NCI-H526 treated with DMSO at 0.1 percent for 48 hours (cell line): ENCODE measurements at regions not wholly inside any gene's neighbourhood (a gene's known extent, or its start where the extent isn't known, plus 50 kb on each side); places are given as distances from the start of the nearest gene placed in this dataset.

Source experiments
- DNase-seq: peaks from one replicate; lab custom pipeline; 2025; lab: John Stamatoyannopoulos, UW

DNA sequence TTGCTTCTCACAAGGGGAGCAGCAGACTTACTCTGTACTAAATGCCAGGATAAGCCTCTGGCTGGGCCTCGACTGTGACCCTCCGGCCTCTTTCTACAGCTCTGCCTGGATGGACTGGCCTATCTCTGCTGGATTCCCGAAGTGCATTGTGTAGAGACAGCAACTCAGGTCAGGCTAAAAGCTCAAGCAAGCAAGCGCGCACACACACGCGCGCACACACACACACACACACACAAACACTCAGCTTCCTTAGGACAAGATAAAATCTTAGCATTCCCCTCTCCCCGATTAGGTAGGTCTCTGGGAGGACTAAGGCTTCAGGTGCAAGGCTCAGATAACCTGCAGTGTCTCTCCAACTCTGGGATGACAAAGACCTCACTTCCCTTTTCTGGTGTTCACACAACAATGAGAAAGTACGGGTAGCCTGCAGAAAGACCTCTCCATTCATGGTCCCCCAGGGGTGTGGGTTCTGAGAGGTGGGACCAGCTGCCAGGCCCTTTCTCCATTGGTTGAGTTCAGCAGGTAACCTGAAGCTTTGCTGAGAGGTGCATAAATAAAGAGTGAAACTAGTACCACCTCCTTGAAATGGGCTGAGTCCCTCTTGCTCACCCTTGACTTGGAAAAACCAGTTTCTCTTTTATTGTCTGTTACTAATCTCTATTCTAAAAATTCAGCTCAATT, 155.1 kb upstream of the CAMK1G start:
- no peak for DNase-seq

DNA sequence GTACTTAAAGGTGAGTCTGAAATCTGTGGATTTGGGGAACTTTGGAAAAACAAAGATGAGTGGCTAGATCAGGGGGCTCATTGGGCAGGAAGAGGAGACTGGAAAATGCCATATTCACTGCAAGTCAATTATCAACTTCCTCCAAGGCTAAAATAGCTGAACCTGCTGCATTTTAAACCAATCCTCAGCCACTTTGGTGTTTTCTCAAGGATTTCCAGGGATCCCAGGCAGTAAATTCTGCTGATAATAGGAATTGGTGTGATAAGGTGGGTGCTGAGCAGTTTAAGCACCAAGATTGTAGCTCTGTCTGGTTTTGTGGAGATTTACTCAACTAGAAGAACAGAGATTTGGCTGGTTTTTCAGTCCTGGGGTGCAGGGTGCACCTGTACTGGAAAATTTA, 153.9 kb upstream of the CAMK1G start:
- DNase-seq = no peak

DNA sequence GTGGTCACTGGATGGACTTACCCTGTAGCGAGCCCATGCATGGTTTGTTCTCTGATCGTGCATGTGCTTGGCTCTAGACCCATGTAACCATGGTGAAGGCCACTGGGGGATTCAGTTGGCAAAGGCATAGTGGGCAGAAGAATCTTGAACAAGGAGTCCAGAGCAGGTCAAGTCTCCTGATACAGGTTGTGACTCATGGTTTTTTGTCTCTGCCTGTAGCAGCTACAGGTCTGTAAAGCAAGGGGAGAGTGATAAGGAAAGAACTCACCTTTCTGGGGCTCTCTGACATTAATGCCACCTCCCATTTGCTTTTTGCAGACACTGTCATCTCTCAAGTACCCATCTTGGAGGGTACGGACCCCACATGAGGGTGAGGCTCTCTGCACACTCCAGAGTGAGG, 153.4 kb upstream of the CAMK1G start:
- DNase-seq = no peak

DNA sequence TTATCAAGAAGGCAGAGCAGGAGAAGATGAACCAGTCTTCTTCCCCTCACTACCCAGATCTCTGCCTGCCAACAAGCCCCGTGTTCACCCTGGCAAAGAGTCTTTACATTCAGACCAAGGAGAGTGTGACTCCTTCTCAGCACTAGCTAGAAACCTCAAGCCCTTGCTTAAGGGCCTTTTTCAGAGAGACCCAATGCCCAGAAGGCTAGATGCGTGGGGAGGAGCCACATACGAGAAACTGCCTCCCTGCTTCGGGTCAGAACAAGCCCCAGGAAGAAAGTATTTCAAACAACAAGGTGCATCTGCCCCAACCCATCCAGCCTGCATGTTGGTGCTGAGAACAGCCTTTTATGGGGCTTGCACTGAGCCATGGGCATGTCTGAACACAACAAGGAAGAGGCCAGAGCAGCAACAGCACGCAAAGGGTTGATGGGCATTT, 152.7 kb upstream of the CAMK1G start:
- no peak for DNase-seq

DNA sequence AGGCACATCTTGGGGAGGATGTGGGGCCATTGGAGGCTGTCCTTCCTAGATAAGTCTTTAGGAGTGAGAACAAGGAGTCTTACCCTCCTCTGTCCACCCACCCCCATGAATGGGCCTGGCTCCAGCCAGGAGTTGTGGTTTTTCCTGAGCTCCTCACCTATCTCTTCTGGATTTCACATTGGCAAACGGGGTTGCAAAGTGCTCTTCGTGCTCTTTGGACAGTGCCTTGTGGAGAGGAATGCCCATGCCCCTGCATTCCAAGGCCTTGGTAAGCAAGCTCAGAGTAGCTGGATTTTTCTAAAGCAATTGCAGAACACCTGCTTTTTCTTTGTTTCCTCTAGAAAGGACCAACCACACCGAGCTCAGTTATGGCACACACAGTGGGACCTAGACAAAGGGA, 152.1 kb upstream of the CAMK1G start:
- no peak for DNase-seq

DNA sequence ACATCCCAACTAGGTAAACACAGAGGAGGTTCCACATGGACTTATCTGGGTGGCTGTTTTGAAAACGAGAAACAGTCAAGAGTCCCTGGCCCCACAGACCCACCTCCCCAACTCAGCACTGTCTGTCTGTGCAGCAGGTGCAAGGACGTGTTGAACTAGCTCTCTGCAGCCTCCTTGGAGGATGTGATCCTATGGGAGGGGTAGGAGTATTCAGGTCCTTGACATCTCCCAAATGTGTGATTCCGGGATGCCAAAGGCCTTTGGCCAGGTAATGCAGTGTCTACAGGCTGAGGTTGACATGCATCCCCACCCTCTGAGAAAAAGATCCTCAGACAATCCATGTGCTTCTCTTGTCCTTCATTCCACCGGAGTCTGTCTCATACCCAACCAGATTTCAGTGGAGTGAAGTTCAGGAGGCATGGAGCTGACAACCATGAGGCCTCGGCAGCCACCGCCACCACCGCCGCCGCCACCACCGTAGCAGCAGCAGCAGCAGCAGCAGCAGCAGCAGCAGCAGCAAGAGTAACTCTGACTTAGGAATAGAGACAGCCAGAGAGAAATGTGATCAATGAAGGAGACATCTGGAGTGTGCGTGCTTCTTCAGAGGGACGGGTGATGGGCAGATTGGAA, 151.6 kb upstream of the CAMK1G start:
- no peak for DNase-seq

DNA sequence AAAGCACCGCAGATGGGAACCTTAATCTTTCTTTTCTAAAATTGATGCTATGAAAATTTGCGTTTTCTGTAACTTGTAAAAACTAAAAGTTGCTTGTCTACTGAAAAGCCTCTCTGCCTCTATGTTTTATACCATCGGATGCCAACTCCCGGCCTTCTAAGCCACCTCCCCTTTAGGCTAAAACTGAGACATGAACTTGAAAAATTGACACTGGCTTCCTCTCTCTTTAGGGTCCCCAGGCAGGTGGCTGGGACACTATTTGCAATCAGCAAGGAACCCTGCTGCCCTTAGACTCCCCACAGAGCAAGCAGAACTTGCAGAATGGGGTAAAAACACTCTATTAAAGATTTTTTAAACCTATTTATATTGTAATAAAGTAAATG, 151.1 kb upstream of the CAMK1G start:
- no peak for DNase-seq

DNA sequence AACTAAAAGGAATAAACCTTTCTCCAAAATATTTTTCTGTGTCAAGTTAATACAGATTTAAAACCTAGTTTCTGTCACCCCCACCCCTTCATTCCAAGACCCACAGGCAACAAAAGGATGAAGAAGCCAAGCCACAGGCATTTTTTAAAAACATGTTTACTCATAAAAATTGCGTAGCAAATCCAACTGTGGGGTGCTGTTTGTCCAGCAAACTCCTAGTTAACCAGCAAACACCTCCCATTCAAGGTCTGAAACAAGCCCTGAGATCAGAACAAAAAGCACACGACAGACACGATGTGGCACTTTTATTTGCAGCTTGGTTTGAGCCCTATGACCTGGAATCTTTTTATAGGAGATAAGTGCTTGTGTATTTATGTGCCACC, 149.9 kb upstream of the CAMK1G start:
- DNase-seq = no peak

DNA sequence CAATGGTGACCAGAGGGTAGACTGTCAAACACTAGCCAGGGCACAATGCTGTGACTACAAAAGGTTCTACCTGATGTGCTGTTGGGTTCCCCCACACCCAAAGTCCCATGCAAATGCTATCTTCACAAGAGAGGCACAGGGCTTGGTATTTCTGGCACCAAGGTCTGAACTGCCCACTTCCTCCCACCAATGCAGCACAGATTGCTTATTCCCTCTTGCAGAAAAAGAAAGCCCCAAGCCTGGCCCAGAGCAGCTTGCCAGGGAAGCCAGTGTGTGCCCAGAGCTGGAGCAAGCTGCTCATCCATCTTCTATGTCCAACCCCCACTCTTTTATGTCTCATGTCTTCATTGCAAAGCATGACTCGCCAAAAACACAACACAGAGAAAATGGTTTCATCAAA, 149.4 kb upstream of the CAMK1G start:
- DNase-seq = no peak

DNA sequence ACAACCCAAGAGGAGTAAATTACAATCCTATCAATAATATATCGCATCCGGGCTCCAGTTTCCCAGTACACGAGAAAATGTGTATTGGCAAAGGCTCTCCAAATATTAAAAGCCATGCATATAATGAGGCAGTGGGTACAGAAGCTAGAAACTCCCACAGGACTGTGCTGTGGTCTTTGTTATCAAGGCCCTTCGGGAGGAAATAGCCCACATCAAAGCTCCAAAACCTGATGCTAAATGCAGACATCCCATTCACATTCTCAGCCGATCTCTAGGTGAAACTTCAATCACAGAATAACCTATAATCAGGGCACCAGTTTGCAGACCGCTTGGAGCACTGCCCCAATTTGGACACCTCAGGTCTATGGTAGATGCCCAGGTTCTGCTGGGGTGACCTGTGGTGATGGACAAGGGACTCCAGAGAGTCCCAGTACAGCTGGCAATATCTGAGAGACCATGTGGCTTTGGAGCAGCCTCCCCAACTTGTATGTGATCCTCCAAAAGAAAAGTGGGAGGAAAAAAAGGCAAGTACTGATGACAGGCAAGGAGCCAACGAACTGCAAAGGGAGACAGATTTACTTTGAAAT, 148.8 kb upstream of the CAMK1G start:
- no peak for DNase-seq

DNA sequence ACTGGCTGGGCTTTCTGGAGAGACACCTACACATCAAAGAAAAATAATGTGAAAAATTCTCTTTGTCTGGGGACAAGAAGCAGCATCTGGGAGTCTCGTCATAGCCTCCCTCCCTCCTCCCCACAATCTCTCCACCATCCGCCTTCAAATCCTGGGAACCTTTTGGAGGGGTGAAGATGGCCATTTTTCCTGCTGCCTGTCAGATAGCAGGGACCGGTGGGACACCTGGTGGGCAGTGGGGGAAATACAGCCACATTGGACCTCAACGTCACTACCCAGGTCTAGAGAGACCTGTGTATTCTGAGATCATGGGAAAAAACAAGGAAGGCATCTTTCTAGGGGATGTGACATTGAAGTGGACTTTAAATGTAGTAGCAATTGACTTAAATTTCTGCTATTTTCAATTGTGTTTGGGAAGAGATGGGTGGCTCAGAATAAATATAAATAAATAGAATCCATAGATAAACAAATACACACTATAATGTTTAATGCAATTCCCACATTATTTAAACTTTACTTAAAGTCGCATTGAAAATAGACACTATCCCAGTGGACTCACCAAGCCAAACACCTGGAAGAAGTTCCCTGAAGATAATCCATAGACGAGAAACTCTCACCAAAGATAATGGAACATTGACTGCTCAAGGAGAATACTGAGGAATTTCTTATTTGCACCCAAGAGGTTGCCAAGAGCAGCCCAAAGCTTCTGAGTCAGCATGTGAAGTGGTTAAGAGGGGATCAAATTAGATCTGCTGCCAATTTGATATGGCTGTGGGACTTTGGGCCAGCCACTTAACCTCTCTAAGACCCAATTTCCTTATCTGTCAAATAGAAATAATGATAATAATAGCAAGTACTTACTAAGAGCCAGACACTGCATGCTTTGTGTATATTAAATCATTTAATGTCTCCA, 147.6 kb upstream of the CAMK1G start:
- DNase-seq = peak; percentile 2

DNA sequence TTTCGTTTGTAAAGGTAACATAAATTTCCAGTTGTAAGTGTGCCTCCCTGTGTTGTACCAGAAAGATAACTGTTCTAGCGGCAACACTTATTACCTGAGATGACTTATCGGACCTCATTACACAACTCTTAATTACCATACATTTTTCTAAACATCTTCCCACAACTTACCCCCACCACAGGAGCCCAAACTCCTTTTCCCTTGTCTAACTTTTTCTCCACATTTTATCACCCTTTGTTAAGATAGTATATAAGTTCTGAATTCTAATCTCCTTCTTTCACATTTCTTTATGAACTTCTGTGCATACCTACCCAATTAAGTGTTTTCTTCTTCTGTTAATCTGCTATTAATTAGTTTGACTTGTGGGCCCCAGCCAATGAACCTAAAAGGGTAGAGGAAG, 143.7 kb upstream of the CAMK1G start:
- no peak for DNase-seq

DNA sequence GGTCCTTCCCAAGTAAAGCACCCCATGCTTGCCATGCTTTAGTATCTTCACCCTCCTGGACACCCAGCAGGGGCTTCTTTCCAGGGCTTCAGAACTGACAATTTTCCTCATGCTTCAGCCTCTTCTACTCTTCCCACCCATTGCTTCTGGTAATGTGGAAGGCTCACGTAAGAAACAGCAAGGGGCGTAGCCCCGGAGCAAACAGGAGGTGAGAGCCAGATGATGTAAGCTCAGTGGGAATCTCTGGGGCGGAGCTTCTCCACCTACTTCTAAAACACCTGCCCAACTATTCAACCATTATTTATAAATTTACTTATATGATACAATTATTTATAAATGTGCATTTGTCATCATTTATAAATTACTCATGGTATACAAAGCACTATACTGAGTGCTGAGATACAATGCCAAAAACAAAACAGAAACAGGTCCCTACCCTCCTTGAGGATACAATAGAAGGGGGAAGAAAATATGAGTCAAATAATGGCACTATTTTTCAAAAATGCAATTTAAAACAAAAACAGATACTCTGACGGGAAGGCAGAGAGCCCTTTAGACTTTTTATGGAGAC, 140.1 kb upstream of the CAMK1G start:
- no peak for DNase-seq

DNA sequence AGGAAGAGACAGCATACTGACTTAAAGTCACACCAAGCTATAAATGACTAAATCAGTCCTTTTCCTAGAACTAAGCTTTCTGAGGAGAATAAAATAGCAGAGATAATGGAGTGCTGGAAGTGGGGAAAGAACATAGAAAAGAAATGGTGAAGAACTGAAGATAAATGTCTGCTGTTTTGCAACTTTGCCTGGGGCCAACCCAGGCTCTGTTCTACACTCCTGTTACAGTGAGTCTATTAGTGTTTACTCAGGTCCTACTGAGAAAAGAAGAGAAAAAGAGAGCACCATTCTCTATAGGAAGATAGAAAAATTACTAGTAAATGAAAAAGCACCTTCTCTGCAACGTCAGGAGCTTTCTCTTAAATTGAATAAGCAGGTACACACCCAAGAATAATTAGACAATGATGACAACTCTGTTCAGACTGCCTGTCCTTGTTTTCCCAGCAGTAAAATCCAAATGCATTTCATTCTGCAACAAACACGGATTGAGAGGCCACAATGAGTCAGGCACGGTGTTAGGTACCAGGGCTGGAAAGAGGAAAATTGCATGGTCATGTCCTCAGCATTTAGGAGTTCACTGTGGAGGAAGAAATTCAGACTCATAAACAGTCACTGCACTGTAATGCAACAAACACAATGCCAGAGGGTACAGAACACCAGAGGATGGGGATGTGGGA, 139.4 kb upstream of the CAMK1G start:
- no peak for DNase-seq

DNA sequence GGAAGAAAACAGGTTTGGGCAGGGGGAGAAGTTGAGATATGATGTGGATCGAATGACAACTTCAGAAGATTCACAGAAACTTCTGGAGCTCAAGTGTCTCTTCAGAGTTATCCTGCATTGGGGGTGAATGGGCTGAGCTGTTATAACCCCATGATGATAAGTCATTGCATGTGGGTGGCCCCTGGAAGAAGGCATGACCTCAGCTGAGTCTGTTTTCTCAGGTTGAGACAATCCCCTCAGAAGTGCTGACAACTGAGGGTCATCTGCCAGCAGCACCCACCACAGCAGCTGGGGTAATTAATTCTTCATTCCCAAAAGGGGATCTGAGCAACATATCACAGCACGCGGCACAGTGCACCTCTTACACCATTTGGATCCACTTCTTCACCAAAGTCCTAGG, 138.6 kb upstream of the CAMK1G start:
- DNase-seq = no peak

DNA sequence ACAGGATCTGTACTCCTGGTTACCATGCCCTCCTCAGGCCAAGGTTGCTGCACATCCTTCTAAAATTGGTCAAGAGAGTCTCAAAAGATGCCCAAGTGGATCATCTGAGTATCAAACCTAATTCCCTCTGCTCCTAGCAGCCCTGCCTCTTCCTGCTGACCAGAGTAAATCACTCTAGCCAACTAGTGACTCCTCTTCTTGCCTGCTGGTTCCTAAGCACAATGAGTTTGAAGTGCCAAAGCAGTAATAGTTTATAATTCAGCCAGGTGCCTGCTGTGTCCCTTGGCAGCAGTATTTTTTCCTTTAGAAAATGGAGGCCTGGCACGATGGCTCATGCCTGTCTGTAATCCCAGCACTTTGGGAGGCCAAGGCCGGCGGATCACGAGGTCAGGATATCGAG, 137.9 kb upstream of the CAMK1G start:
- DNase-seq = no peak

DNA sequence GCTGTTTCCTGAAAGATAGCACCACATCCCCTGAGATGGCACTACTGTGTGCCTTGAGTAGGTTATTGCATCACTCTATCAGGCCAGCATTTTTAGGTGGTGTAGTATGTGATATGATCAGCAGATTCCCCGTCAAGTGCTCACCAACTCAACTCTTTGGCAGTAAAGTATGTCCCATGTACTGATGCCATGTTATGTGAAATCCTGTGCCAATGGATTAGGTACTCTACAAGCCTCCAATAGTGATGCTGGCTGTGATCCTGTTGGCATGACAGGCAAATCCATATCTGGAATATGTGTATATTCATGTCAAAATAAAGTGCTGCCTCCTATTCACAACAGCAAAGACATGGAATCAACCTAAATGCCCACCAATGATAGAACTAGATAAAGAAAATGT, 137.2 kb upstream of the CAMK1G start:
- no peak for DNase-seq

DNA sequence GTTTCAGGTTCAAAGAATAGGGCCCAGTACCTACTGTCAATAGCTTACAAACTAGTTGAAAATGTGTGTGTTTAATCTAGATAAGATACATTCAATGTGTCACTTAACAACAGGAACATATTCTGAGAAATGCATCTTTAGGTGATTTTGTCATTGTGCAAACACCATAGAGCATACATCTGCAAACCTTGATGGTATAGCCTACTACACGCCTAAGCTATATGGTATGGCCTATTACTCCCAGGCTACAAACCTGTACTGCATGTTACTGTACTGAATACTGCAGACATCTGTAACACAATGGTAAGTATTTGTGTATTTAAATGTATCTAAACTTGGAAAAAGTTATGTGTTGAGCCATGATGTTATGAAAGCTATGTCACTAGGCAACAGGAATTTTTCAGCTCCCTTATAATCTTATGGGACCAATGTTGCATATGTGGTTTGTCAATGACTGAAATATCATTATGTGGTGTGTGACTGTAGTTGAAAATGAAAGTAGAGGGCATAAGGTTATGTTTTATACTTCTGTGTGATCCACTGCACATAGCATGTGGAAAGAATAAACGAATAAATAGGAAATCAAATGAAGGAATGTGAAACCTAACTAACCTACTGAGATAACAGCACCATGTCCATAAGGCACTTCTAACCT, 129.0 kb upstream of the CAMK1G start:
- DNase-seq = no peak

DNA sequence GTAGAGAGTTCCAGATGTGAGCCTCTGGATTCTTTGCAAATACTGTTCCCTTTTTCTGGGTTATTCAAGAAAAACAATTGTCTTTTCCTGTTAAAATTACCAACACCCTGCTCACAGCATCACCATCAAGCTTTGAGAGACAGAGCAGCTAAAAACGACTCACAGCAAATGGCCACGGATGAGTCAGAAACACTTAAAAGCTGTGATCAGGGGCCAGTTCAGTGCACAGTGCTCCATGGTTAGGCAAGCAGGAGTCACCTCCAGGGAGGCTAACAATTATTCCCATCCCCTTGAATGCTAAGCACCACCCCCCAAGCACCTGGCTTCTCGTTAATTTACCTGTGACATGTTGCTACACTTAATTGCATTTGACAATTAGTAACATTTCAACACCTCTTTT, 128.4 kb upstream of the CAMK1G start:
- no peak for DNase-seq

DNA sequence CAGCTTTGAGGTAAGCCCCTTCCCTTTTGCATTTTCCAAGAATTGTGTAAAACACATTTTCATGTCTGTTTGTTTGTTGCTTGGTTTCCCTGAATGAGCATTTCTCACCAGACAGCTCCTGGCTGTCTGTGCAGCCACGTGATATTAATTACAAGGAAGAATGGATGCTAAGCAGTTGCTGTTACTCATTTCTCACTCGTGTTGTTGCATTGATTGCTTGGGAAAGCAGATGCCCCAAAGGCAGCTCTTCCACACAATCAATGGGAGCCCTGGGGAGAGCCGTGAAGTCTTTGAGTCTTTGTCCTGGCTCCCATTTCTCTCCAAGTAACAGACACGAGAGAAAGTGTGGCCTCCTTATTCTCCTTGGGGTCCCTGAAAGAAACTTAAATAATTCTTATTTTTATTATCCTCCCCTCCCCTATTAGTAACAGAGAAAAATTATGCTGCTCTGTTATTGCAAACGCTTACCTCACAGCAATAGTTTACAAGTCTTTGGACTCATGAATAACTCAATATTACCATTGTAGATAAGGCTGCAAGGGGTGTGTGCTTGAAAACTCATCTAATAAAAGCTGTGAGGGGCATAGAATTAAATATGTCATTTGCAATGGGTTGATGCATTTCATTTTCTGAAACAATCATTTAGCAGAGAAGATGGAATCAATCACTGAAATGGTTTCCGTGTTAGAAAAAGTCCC, 127.7 kb upstream of the CAMK1G start:
- DNase-seq = no peak

DNA sequence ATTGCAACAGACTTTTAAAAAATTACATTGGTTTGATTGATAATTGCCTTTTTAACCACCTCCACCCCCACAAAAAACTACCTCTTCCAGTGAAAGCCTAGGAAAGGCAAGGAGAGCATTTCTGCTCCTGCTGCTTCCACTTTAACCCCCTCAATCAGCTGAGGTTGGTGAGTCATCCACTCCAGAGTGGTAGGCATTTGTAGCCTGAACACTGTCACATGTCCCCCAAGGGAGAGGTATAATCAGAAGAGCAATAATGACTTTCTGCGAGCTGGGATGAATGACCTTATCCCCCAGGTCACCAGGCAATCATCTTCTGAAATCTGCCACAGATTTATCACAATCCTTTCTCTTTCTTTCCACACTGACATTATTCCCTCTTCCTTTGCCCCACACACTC, 126.6 kb upstream of the CAMK1G start:
- DNase-seq = no peak
